Left renal pelvis (tissue), 4 donors: ENCODE measurements at regions not wholly inside any gene's neighbourhood (a gene's known extent, or its start where the extent isn't known, plus 50 kb on each side); places are given as distances from the start of the nearest gene placed in this dataset.

Experiments used
- DNase-seq, 4 donors: peaks; one replicate each; pipeline ENCODE4 v3.0.0-alpha.2; 2013; ENCODE audit warnings: low read depth in 4 of 4, low spot score in 3 of 4

DNA sequence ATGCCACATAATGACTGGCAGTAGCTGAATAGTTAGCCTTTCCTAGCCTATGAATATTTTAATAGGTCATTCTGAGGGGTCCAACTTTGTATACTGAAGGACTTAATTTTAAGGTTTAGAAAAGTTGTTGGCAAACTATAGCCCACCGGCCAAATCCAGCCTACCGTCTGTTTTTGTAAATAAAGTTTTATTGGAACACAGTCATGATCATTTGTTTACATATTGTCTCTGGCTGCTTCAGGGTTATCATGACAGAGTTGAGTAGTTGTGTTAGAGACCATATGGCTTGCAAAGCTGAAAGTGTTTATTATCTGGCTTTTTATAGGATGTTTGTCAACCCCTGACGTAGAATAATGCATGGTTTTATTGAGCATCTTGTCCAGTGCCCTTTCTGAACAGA lies 73.4 kb downstream of the NTMT2 start:
- no peak for DNase-seq

DNA sequence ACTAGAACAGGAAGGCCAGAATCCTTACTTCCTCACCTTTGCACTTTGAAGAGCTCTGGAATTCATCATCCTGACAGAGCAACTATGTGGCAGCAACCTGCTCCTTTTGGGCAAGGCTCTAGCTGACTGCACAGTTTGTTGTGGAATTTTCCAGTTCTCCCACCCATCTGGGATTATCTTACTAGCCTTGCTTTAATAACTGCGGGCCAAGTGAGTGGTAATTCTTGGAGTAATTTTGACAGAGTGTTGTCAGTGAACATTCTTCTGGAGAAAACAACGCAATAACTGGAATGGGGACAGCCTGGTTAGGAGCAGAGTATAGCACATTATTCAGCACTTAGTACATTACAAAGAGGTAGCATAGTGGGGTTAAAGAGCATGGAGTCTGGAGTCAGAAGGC lies 75.3 kb downstream of the NTMT2 start:
- DNase-seq = no peak

GRCh38 chr1:170221495-170221894 lies 75.7 kb downstream of the NTMT2 start:
- DNase-seq = no peak

DNA sequence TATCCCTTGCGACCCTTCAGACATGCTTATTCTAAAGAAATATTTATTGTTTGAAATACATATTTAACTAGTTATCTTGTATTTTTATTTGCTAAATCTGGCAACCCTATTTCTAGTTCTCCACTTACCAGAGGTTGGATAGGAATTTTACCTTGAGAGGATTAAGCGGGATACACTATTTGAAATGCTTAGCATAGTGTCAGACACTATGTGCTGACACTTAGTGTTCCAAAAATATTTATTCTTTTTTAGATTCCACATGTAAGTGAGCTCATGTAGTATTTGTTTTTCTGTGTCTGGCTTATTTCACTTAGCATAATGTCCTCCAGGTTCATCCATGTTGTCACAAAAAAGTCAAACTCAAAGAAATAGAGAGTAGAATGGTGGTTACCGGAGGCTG lies 78.7 kb downstream of the NTMT2 start:
- no peak for DNase-seq

DNA sequence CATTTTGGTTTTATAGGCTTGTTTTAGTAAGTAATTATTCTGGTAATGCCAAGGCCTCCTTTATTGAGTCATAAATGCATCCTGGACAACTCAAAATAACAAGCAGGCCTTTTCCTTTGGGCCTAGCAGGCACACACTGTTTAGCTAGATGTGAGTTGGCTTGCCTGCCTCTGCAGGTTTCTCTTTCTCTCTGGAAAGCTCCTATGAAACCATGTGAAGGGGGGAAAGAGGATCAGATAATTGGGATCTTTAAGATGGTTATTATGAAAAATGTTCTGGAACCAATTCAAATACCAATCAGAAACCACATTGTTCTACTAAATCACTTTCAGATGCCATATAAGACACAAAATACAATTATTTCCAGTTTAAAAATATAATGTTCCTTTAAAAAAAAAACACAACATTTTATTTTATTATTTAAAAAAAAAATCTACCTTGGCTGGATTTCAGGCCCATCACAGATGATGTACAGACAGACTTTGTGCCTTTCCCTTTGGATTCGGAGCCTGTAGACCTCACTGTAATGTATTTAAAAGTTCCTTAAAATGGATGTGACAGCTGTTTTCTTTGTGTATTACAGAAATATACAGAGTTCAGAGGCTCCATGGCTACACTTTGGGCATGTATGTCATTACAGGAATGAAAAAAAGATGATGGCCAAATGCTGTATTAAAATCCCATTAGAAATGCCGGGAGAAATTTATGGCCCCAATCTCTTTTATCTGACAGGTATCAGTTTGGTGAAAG lies 80.2 kb downstream of the NTMT2 start:
- no peak for DNase-seq

DNA sequence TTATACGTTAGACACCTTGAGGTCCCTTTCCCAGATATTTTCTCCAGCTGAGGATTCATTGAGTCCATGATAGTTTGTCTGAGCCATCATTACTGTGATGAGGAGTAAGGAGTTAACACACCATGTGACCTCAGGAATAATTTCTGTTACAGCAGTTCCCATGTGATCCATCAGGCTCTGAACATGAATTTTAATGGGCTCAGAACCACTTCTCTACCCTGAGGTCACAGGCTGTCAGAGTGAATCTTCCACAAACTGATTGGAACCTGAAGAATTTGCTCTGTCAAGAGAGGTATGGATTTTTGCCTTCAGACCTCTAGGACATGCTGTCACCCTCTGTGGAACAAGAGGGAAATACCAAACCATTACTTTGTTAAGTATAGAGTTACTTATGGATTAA lies 81.0 kb downstream of the NTMT2 start:
- DNase-seq = no peak

GRCh38 chr1:170230323-170230722 lies 84.6 kb downstream of the NTMT2 start:
- no peak for DNase-seq

GRCh38 chr1:170231662-170232061 lies 85.9 kb downstream of the NTMT2 start:
- DNase-seq = no peak

- no peak for DNase-seq
Measured at GRCh38 chr1:170238704-170239391, 93.1 kb downstream of the NTMT2 start.

- no peak for DNase-seq
Measured at GRCh38 chr1:170239445-170239844, 93.7 kb downstream of the NTMT2 start.

GRCh38 chr1:170240409-170240808 lies 94.7 kb downstream of the NTMT2 start:
- DNase-seq = no peak

DNA sequence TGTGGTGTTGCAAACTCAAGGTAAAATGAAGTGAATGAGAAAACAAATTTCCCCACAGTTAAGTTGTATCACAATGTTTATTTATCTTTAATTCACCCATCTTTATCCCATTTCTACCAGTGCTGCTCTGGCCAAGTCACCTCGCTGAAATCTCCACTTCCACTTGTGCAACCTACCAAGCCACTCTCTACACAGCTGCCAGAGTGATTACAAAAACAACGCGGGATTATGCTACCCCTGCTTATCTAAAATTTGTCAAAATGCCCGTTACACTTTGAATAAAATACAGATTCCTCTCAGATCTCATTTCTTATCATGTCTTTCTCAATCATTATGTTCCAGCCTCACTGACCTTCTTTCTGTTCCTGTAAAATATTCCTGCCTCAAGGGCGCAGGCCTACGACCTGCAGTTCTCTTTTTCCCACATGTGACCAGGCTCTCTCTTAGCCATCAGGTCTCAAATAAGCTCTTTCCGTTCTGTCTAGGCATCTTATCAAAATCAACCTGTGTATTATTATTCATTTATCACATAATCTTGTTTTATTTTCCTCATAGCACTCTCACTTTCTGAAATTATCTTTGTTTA lies 95.6 kb downstream of the NTMT2 start:
- no peak for DNase-seq

DNA sequence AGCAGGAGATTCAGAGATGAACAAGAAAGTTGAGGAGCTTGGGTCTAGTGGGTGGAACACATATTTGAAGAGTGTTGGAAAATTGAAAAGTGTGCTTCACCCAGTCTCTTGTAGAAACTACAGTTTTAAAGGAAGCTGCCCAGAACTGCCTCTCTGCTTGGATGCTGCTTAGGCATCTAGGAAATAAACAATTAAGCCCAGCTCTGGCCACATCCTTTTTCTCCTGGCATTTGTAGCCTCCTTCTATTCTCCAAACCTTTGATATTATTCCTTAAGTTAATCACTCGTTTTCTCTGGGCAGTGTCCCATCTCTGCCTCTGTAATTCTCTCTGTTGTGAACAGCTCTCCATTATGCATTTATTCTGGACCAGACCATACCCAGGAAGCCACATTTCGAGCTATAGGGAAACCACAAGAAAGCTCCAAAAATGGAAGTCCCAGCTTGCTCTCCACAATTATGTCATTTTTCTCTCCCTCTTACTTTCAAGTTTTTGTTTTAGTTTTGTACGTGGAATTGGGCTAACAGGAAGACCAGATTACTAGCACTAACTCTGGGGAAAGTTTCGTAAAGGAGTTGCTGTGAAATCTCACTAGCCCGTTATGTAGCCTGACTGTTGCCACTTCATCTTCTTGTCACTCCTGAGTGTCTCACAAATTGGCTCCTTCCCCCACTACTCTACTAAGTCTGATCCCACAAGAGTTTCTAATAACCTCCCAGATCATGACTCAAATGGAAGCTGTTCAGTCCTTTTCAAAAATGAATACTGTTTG lies 102.2 kb downstream of the NTMT2 start:
- DNase-seq = no peak

DNA sequence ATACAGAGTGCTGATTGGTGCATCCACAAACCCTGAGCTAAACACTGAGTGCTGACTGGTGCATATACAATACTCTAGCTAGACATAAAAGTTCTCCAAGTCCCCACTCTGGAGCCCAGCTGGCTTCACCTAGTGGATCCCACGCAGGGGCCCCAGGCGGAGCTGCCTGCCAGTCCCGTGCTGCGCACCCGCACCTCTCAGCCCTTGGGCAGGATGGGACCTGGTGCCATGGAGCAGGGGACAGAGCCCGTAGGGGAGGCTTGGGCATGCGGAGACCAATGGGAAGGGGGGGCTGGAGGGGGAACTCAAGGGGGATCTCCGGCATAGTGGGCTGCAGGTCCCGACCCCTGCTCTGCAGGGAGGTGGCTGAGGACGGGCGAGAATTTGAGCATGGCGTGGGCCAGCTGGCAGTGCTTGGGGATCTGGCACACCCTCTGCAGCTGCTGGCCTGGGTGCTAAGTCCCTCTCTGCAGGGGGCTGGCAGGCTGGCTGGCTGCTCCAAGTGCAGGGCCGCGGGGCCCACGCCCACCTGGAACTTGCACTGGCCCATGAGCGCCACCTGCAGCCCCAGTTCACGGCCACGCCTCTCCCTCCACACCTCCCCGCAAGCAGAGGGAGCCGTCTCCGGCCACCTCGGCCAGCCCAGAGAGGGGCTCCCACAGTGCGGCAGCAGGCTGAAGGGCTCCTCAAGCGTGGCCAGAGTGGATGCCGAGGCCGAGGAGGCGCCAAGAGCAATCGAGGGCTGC lies 104.9 kb downstream of the NTMT2 start:
- DNase-seq = no peak

GRCh38 chr1:170252851-170253579 lies 107.3 kb downstream of the NTMT2 start:
- no peak for DNase-seq

- DNase-seq = no peak
Measured at GRCh38 chr1:170254371-170254770, 108.6 kb downstream of the NTMT2 start.

DNA sequence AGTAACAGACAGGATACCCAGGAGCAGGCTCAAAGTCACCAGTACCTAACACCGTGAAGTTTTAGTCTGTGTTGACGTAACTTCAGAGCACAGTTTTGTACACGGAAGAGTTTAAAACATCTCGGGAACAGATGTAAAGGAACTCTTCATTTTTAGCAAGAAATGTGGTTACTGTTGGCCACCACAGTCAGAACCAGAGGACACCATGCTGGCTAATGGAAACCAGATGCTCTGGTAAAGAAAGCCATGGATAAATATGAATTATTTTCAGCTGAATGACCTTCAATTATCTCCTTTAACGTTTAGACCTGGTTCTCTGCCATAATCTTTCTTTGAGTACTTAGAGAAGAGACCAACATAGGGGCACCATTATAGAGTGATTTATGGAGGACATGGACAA lies 115.9 kb downstream of the NTMT2 start:
- no peak for DNase-seq

- no peak for DNase-seq
Measured at GRCh38 chr1:170262276-170262939, 116.6 kb downstream of the NTMT2 start.

DNA sequence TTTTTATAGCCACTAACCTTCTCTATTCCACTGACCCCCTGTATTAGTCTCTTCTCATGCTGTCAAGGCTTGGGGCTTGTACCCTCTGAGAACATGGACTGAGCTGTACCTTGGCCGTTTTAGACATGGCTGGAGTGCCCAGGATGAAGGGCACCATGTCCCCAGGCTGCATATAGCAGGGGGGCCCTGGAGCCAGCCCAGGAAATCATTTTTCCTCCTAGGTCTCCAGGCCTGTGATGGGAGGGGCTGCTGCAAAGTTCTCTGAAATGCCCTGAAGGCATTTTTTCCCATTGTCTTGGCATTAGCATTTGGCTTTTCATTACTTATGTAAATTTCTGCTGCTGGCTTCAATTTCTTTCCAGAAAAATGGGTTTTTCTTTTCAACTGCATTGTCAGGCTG lies 119.5 kb downstream of the NTMT2 start:
- no peak for DNase-seq
